SK-N-SH (cell line): ENCODE measurements at regions not wholly inside any gene's neighbourhood (a gene's known extent, or its start where the extent isn't known, plus 50 kb on each side); places are given as distances from the start of the nearest gene placed in this dataset.

Experiments
- EP300 ChIP-seq, 2 experiments: IDR thresholded peaks; 2 replicates each; pipeline versions ENCODE4 v1.4.0 to v1.6.1; 2012; ENCODE audit warnings: borderline replicate concordance in 1 of 2, low read depth in 1 of 2, low read length in 1 of 2
- FOXM1 ChIP-seq: IDR thresholded peaks from 2 replicates; pipeline ENCODE4 v1.4.0; 2012; ENCODE audit warnings: low read depth, mild to moderate bottlenecking
- JUND ChIP-seq: IDR thresholded peaks from 2 replicates; pipeline ENCODE4 v1.4.0; 2012
- MXI1 ChIP-seq: IDR thresholded peaks from 2 replicates; pipeline ENCODE4 v1.6.1; 2012; ENCODE audit warnings: mild to moderate bottlenecking, low read depth, low read length, improper control_type of control experiment
- NFIC ChIP-seq: IDR thresholded peaks from 2 replicates; pipeline ENCODE4 v1.4.0; 2012; ENCODE audit warnings: borderline replicate concordance
- POLR2AphosphoS5 ChIP-seq: IDR thresholded peaks from 2 replicates; pipeline ENCODE4 v1.6.1; 2012; ENCODE audit warnings: low read depth, low read length
- RAD21 ChIP-seq: IDR thresholded peaks from 2 replicates; pipeline ENCODE4 v1.6.1; 2012; ENCODE audit warnings: mild to moderate bottlenecking, low read length
- RFX5 ChIP-seq: IDR thresholded peaks from 2 replicates; pipeline ENCODE4 v1.6.1; 2012; ENCODE audit warnings: mild to moderate bottlenecking, improper control_type of control experiment, low read length
- RXRA ChIP-seq: IDR thresholded peaks from 2 replicates; pipeline ENCODE4 v1.4.0; 2012; ENCODE audit warnings: low read depth, mild to moderate bottlenecking, borderline replicate concordance
- YY1 ChIP-seq: IDR thresholded peaks from 2 replicates; pipeline ENCODE4 v1.4.0; 2012; ENCODE audit warnings: low read depth, mild to moderate bottlenecking
- TF ChIP-seq, protein P1 (sequence below): IDR thresholded peaks from 2 replicates; pipeline ENCODE4; 2012
- TF ChIP-seq, protein P2 (sequence below): fragments of 200-600 bp; sonication (generic); IDR thresholded peaks from 2 replicates; pipeline ENCODE4 v1.6.1; 2017; ENCODE audit warnings: antibody characterized with exemption, mild to moderate bottlenecking, moderate library complexity
- TF ChIP-seq, protein P3 (sequence below): IDR thresholded peaks from 2 replicates; pipeline ENCODE4 v1.6.1; 2012; ENCODE audit warnings: mild to moderate bottlenecking, low read depth, low read length, moderate library complexity
- TF ChIP-seq, protein P4 (sequence below): fragments of 150-350 bp; IDR thresholded peaks from 2 replicates; pipeline ENCODE4 v1.6.1; 2016; ENCODE audit warnings: mild to moderate bottlenecking, low read depth, low read length

DNA sequence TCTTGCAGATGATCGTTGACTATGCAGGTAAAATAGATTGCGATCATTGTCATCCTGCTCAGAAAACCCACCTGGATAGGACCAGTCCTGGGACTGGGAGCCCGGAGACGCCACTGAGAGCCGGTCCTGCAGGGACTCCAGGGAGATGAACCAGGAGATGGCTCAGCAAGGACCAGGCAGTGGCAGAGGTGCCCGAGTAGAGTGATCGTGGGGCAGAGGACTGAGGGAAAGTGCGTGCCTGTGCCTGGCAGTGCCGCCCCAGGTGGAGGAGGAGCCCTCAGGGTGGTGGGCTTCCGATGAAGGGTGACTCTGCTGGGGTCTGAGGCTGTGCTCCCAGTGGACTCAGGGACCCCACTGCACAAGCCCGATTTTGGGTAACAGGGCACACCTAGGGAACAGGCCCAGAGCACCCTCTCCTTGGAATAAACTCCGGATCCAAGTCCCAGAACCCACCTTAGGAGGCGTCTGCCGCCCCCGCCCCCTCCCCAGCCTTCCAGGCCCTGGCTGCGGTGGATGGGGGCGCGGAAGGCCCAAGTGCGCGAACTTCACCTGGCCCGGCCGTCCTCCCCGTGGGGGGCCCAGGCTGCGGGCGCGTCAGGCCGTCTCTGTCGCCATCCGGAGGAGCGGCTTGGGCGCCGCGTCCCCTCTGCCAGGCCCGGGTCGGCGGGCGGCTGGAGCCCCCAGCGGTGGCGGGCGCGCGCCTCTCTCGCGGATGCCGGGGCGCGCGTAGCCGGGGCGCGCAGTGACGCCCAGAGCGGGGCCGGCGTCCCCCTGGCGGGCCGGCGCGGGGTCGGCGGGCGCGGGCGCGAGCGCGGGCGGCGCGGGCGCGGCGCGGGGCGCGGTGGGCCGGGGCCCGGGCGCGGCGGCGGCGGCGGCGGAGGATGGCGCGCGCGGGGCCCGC is 1338.8 kb downstream of the BRD1 start:
- TF ChIP-seq, protein P1, sequence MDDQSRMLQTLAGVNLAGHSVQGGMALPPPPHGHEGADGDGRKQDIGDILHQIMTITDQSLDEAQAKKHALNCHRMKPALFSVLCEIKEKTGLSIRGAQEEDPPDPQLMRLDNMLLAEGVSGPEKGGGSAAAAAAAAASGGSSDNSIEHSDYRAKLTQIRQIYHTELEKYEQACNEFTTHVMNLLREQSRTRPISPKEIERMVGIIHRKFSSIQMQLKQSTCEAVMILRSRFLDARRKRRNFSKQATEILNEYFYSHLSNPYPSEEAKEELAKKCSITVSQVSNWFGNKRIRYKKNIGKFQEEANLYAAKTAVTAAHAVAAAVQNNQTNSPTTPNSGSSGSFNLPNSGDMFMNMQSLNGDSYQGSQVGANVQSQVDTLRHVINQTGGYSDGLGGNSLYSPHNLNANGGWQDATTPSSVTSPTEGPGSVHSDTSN, result no peak
- no peak for TF ChIP-seq EP300 (IDR thresholded peaks at IDR 0.05; ENCODE audit: borderline replicate concordance in 1 of 2, low read depth in 1 of 2, low read length in 1 of 2)
- TF ChIP-seq, protein P2, sequence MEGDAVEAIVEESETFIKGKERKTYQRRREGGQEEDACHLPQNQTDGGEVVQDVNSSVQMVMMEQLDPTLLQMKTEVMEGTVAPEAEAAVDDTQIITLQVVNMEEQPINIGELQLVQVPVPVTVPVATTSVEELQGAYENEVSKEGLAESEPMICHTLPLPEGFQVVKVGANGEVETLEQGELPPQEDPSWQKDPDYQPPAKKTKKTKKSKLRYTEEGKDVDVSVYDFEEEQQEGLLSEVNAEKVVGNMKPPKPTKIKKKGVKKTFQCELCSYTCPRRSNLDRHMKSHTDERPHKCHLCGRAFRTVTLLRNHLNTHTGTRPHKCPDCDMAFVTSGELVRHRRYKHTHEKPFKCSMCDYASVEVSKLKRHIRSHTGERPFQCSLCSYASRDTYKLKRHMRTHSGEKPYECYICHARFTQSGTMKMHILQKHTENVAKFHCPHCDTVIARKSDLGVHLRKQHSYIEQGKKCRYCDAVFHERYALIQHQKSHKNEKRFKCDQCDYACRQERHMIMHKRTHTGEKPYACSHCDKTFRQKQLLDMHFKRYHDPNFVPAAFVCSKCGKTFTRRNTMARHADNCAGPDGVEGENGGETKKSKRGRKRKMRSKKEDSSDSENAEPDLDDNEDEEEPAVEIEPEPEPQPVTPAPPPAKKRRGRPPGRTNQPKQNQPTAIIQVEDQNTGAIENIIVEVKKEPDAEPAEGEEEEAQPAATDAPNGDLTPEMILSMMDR, result no peak
- no peak for TF ChIP-seq MXI1
- TF ChIP-seq JUND, result no peak
- TF ChIP-seq RXRA, result no peak
- no peak for TF ChIP-seq YY1
- TF ChIP-seq RFX5, result no peak
- no peak for TF ChIP-seq POLR2AphosphoS5
- TF ChIP-seq, protein P3, sequence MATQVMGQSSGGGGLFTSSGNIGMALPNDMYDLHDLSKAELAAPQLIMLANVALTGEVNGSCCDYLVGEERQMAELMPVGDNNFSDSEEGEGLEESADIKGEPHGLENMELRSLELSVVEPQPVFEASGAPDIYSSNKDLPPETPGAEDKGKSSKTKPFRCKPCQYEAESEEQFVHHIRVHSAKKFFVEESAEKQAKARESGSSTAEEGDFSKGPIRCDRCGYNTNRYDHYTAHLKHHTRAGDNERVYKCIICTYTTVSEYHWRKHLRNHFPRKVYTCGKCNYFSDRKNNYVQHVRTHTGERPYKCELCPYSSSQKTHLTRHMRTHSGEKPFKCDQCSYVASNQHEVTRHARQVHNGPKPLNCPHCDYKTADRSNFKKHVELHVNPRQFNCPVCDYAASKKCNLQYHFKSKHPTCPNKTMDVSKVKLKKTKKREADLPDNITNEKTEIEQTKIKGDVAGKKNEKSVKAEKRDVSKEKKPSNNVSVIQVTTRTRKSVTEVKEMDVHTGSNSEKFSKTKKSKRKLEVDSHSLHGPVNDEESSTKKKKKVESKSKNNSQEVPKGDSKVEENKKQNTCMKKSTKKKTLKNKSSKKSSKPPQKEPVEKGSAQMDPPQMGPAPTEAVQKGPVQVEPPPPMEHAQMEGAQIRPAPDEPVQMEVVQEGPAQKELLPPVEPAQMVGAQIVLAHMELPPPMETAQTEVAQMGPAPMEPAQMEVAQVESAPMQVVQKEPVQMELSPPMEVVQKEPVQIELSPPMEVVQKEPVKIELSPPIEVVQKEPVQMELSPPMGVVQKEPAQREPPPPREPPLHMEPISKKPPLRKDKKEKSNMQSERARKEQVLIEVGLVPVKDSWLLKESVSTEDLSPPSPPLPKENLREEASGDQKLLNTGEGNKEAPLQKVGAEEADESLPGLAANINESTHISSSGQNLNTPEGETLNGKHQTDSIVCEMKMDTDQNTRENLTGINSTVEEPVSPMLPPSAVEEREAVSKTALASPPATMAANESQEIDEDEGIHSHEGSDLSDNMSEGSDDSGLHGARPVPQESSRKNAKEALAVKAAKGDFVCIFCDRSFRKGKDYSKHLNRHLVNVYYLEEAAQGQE, result no peak
- TF ChIP-seq NFIC, result no peak
- no peak for TF ChIP-seq FOXM1
- TF ChIP-seq RAD21, result no peak
- TF ChIP-seq, protein P4, sequence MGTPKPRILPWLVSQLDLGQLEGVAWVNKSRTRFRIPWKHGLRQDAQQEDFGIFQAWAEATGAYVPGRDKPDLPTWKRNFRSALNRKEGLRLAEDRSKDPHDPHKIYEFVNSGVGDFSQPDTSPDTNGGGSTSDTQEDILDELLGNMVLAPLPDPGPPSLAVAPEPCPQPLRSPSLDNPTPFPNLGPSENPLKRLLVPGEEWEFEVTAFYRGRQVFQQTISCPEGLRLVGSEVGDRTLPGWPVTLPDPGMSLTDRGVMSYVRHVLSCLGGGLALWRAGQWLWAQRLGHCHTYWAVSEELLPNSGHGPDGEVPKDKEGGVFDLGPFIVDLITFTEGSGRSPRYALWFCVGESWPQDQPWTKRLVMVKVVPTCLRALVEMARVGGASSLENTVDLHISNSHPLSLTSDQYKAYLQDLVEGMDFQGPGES, result no peak
